ENCODE measurements at regions not wholly inside any gene's neighbourhood (a gene's known extent, or its start where the extent isn't known, plus 50 kb on each side); places are given as distances from the start of the nearest gene placed in this dataset.
"Not testable (repeated sequence)": the region's sequence is repeated elsewhere in the genome, so short reads cannot be mapped to it uniquely, and the experiment has no call there.

DNA sequence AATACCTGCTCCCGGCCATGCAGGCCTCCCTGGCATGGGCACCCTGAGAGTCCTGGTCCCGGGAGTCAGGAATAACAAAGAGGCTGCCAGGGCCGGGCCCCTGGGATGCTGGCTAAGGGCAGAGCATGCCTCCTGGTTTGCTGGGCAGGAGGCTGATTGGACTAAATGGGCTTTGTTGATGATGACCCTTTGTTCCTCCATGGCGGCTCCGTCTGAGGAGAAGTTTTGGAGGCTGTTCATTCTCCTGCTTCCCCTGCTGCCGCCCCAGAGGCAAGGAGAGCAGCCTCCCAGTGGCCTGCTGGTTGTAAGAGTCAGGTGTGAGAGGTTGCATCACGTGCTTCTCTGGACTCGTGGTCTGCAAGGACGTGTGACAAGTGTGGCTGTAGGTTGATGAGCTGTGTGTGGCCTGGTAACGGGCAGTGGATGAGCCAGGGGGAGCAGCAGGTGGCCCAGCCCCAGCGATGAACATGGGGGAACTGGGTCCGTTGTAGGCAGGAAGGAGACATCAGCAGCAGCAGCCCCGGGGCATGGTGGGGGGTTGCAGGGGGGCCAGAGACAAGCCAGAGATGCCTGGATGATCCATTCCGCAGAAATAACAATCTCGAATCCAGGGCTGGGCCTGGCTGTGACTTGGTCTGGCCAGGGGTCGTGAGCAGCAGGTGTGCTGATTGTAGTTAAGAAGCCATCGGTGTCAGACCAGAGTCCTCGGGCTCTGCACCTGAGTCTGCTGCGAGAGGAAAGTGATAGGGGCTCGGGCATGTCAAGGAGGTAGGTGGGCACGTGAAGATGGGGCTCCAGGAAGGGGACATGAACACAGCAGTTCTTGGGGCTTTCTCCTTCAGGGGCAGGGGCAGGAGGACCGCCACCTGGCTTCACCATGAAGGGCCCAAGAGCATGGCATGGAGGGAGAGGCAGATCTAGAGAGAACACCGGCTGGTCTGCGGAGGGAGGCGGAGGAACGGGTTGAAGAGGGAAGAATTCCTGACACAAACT is 101.4 kb downstream of the TNFRSF13B start:
- DNase-seq: no peak

DNA sequence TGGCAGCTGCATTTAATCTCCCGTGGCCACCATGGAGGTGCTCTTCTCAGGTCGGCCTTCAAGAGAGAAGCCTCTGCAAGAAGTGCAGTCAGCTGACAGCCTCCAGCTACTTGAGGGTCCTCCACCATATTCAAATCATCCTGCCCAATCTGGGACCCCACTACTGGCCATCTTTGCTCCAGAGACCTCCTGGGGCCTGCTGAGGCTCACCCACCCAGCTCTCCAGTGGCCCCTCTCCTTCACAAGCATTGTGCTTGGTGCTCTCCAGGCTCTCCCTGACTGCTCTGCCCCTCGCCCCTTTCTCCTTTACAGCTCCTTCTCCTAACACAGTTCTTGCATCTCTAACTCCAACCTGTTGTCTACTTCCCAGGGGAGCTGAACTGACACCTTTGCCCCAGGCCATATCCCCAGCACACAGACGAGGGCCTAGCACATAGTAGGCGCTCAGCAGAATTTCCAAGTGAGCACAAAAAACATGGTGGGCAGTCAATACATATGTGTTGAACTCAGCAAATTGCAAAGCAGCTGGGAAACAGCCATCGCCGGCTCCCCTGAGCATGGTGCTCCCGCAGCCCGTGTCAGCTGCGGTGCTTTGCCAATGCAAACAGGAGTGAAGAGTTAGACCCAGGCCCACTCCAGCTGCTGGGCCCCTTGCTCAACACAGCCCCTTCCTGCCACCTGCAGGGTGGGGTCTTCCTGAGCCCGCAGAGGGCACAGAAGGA is 102.2 kb downstream of the TNFRSF13B start:
- DNase-seq: not testable (repeated sequence)

DNA sequence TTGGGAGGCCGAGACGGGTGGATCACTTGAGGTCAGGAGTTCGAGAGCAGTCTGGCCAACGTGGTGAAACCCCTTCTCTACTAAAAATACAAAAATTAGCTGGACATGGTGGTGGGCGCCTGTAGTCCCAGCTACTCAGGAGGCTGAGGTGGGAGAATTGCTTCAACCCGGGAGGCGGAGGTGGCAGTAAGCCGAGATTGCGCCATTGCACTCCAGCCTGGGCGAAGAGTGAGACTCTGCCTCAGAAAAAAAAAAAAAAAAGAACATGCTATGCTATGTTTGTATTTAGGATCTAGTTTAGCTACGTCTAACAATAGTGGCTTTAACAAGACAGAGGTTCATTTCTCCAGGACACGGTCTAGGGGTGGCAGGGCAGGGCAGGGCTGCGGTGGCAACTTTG is 103.3 kb downstream of the TNFRSF13B start:
- not testable (repeated sequence) for DNase-seq

DNA sequence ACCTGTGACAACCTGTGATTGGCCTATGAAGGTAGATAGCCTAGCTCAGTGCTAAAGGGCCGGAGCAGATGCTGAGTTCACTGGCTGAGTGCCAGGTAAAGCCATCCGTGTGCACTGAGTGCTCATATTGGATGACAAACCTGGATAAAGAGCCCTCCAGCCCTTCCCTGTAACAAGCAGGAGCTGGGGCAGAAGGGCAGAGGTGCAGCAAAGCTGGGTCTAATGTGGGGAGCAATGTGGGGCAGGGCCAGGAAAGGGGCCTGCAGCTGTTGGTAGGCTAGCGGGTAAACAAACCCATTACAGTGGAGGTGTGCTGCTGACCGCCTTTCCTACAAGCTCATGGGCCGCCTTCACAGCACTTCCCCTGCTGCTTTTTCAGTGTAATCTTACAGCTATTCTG is 104.4 kb downstream of the TNFRSF13B start:
- DNase-seq: not testable (repeated sequence)

DNA sequence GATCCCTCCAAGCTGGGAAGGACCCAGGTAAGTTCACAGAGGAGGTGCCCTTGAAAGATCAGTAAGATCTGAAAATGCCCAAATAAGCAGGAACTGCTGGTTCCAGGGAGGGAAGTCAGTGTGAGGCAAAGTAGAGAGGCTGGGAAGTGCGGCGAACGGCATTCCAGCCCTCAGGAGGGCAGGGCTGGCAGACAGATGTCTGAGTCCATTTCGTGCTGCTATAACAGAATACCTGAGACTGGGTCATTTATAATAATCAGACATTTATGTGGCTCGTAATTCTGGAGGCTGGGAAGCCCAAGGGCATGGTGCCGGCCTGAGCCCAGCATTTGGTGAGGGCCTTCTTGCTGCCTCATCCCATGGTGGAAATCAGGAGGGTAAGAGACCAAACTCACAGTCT is 105.1 kb downstream of the TNFRSF13B start:
- not testable (repeated sequence) for DNase-seq

DNA sequence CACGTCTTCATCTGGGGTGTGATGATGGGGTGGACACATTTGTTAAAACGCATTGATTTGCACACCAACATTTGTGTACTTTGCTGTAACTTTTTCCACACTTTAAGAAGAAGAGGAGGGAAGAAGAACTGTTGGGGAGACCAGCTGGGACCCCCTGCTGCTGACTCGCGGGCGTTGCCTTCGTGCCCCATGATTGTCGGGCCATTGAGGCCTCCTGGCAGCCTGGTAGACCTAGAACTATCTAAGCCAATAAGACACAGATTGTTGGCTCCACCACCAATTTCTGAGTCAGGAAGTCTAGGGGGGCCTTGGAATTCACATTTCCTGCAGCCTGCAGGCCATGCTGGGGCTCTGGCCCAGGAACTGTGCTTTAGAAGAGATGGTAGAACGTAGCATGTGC is 105.5 kb downstream of the TNFRSF13B start:
- no peak for DNase-seq

DNA sequence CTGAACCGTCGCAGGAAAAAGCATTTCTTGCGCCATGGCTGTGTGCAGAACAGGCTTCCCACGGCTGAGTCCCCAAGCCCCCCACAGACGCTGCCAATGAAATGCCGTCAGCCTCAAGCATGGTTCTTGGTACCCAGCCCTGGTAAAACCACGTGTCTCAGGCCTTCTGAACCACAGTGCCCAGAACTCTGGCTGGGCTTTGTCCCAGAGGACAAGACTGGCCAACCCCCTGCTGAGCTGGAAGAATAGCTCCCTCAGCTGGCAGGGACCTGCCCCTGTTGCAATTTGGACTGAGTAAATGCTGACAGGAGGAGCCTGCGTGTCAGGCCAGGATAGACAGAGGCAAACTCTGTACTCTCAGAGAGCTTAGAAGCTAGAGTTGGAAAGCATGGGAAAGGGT is 106.2 kb downstream of the TNFRSF13B start:
- DNase-seq: not testable (repeated sequence)

DNA sequence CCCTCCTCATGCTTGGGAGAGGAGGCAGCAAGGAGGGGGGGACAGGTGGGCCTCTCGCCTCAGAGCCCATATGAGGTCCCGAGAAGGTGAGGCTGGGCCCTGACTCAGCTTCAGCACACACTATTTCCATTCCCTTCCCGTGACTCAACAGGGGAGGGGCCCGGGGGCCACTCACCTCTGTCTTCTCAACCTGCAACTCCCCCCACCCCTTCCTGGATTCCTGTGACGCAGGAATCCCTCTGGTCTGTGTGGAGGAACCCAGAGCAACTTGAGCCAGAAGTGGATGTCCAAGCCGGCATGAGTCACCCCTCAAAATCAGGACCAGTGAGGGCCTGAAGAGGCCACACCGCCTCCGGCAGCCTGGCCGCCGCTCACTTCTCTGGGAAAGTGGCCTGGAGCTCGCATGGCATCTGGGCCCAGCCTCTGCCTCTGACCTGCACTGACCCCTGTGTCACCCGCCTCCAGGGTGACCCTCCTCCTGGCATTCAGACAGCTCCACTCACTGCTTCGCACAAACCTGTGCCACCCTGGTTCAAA is 106.8 kb downstream of the TNFRSF13B start:
- not testable (repeated sequence) for DNase-seq

DNA sequence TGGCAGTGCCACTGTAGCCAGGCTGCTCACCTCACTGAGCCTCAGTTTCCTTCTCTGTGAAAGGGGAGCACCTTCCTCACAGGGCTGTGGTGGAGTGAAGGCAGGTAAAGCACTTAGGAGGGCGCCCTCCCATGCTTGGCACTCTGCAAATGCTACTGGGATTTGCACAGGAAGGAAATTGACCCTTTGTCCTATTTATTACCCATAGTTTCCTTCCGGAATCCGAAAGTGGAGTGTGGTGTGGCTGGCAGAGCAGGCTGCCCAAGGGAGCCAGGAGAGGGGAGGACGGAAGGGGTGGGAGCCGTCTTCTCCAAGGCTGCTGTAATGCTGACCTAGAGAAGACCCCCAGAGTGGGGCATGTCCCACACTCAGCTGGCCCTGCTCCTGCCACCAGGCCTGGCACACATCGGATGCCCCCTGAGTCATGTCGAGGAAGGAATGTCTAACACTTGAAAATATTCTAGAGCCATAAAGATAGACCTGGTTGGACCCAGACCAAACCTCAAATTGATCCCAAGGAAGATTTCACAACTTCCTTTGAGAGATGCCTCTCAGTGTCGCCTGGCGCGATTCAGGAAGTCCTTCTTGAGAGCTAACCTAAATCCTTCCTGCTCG is 107.3 kb downstream of the TNFRSF13B start:
- not testable (repeated sequence) for DNase-seq

DNA sequence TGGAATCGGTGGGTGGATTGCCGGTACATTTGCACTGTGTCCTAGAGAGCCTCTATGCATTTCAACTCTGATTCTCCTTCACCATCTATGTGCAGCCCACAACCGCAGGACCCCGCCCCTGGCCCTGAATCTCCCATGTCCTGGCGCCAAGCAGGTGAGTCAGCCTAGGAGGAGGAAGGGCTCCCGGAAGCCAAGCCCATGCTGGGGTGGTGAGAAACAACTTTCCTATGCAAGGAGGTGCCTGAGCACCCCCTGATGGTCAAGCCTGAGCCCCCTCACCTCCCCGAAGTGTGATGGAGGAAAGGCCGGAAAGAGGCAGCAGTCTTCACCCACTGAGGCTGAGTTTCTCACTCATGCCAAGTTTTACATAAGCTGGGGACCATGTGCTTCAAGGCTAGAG is 110.8 kb downstream of the TNFRSF13B start:
- DNase-seq: not testable (repeated sequence)

DNA sequence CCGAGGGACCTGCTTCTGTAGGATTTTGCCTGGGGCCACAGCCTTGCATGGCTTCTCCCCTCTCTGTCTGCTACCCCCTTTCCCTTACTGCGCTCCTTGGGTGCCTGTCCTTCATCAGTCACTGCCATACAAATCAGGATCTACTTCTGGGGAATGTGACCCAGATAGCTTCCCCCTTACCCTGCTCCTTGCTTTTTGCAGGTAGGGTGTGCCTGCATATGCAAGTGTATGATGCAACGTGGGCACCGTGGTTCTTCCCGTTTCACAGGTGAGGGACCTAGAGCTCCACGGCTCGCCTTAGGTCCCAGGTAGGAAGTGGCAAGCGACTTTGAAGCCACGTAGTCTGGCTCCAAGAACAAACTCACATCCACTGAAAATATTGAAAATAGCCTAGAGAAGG is 111.5 kb downstream of the TNFRSF13B start:
- not testable (repeated sequence) for DNase-seq

DNA sequence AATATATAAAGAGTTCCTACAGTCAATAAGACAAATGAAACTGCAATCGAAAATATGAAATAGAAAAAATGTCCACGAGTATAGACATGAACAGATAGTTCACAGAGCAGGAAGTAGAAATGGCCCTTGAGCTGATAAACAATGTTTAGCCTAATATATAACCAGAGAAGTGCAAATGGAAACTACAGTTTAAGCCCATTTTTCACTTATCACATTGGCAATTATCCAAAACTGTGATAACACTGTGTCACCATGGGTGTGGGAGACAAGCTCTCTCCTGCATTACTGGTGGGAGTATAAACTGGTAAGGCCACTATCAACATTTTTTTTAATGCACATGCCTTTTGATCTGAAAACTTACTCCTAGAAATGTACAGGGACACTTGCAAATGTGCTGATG is 112.4 kb downstream of the TNFRSF13B start:
- not testable (repeated sequence) for DNase-seq

DNA sequence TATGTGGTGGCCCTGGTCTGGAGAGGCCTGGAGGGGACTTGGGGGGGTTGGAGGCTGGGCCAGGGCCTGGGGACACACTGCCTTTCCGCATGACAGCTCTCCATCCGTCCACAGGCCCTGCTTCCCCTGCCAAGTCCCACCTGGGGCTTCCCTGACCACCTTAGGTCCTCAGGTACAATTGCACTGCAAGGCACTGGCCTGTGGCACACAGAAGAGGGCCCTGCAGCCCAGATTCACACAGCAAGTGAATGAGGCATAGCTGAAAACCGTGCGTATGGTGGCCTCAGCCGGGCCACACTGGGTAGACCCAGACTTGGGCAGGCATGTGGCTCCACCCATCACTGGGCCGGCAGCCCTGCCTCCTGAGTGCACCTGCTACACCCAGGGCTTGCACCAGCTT is 114.2 kb downstream of the TNFRSF13B start:
- DNase-seq: not testable (repeated sequence)

DNA sequence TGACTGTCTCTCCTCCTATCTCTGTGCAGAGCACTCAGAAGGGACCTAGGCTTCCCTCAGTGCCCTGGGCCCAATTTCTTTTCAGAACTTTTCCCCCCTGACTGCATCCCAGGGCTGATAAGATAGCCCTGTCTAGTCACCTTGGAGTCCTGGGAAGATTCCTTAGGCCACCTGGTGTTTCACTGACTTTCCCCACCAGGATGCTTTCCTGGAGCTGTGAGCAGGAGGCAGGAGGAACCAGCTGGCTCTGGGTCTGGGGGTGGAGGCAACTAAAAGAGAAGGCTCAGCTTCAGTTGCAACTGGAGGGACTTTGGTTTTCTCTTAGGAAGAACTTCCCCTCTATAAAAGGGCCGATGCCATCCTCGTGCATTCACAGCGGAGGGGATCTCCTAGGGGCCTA is 115.1 kb downstream of the TNFRSF13B start:
- not testable (repeated sequence) for DNase-seq

DNA sequence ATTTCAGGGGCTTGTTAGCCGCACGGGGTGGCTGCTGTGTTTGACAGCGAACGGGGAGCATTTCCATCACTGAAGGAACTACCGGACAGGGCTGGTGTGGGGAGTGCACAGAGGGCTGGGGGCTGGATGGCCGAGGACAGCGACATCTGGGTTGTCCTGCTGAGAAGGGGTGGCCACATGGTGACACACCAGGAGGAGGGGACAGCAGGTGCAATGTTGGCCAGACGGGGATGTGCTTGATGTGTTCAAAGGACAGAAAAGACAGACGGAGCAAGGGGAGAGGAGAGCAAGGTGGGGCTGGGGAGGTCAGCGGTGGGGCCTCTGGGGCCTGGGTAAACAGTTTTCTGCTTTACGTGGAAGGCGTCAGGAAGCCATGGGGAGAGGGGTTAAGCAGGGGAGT is 115.7 kb downstream of the TNFRSF13B start:
- DNase-seq: not testable (repeated sequence)

DNA sequence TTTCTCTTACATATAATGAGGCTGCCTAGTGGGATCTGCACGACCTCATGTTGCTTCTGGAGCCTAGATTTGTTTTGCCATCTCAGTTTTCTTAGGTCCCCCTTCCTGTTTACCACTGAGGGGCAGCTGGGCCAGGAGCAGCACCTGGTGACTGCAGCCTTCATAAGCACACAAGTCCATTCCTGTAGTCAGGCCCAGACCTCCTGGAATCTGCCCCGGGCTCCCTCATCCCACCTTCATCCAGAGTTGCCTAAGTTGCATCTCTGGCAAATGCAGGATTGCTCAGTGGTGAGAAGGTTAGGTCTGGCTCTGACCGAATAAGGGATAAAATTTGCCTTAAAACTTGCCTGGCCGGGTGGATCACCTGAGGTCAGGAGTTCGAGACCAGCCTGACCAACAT is 117.3 kb downstream of the TNFRSF13B start:
- DNase-seq: not testable (repeated sequence)

DNA sequence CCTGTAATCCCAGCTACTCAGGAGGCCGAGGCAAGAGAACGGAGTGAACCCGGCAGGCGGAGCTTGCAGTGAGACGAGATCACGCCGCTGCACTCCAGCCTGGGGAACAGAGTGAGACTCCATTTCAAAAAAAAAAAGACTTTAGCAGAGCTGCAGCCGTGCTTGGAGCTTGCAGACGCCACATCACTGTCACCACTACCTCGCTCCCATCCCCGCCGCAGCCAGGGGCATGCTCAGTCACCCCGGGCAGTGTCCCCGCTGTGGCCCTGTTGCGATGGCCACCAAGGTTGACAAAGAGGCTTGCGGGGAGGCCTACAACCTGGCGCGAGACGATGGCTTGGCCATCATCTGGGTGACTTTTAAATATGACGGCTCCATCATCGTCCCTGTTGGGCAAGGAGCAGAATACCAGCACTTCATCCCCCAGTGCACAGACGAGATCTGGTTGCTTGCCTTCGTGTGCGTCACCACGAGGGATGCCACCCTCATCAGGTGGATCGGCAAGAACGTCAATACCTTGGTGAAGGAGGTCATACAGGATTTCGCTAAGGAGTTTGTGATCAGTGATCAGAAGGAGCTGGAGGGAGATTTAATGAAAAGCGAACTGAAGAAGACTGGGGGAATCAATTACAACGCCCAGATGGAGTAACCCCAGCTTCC is 118.1 kb downstream of the TNFRSF13B start:
- DNase-seq: no peak

DNA sequence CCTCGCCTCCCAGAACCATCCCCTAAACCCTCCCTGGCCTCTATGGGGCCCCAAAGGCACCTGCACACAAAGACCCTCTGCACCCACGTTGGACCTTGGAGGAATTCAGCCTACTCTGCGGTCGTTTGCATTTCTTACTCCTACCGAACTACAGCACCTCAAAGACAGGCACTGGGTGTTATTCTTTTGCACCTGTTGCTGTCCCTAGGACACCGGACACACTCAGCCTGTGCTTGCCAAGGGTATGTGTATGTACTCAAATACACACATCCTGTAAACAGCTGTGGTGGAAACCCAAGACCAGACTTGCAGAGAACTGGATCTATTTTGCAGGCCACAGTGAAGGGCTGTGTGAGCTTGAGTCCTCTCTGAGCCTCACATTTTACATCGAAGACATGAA is 122.1 kb downstream of the TNFRSF13B start:
- not testable (repeated sequence) for DNase-seq

DNA sequence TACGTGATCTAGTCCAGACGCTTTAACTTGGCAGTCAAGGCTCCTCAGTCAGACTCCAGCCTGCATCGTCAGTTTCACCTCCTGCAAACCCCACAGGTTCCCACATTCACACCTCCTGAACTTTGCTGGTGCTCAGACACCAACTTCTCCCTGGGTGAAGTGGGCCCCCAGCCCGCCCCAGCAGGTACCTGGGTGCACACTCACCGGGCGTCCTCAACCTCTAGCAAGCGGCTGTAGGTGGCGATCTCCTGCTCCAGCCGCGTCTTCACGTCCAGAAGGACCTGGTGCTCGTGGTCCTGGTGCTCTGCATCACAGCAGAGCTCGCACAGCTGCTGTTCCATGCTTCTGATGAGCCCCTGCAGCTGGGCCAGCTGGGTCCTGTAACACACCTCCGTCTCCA is 122.9 kb downstream of the TNFRSF13B start:
- not testable (repeated sequence) for DNase-seq

DNA sequence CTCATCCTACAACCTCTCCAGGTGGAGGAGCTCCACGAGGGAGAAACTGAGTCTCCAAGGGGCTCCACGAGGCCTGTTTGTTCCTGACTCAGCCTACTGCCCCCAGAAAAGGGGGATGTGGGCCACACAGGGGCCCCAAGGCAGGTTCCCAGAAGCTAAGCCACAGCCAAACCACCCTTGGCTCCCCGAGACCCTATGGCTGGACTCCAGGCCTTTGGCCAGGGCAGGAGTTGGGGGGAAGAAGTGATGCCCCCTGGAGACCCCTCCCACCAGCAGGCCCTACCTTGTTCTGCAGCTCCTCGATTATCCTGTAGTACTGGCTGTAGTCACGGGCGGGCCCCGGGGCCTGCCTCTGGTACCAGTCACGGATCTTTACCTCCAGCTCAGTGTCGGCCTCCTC is 126.8 kb downstream of the TNFRSF13B start:
- DNase-seq: not testable (repeated sequence)

DNA sequence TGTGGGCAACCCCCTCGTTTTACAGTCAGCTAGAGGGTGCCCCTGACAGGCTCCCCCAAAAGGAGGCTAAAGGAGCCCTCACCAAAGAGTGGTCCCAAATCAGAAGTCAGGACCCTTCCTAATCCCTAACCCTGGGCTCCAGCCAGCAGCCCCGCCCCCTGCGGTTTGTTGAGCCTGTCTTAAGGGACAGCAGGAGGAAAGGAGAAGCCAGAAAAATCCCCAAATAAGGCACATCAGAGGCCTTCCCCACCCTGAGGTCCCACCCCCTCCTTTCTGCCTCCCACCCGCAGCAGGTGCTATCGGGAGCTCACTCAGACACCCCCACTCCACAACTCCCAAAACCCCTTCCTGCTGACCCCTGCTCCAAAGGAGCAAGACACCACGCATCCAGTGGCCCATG is 127.2 kb downstream of the TNFRSF13B start:
- DNase-seq: not testable (repeated sequence)

DNA sequence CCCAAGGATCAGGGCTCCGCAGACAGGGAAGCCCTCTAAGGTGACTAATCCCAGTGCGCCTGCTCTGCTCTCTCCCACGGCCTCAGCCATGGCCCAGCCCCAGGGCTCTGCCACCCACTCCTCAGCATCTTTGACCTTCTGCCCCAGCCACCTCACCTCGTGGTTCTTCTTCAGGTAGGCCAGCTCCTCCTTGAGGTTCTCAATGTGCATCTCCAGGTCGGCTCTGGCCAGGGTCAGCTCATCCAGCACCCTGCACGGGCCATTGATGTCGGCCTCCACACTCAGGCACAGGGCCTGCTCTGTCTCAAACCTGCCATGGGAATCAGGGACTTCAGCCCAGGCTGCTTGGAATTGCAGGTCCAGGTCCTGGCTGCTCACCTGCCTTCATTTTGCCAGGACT is 128.4 kb downstream of the TNFRSF13B start:
- DNase-seq: not testable (repeated sequence)
